22Rv1 (cell line): ENCODE measurements at regions not wholly inside any gene's neighbourhood (a gene's known extent, or its start where the extent isn't known, plus 50 kb on each side); places are given as distances from the start of the nearest gene placed in this dataset.
"Not testable (repeated sequence)": the region's sequence is repeated elsewhere in the genome, so short reads cannot be mapped to it uniquely, and the experiment has no call there.

Source experiments
- ZFX ChIP-seq: fragments of 450-650 bp; IDR thresholded peaks from 2 replicates; pipeline ENCODE4 v1.6.1; 2017; ENCODE audit warnings: antibody characterized with exemption, borderline replicate concordance
- TF ChIP-seq, protein P1 (sequence below): fragments of 450-650 bp; IDR thresholded peaks from 2 replicates; pipeline ENCODE4 v1.5.1; 2017; ENCODE audit warnings: mild to moderate bottlenecking

DNA sequence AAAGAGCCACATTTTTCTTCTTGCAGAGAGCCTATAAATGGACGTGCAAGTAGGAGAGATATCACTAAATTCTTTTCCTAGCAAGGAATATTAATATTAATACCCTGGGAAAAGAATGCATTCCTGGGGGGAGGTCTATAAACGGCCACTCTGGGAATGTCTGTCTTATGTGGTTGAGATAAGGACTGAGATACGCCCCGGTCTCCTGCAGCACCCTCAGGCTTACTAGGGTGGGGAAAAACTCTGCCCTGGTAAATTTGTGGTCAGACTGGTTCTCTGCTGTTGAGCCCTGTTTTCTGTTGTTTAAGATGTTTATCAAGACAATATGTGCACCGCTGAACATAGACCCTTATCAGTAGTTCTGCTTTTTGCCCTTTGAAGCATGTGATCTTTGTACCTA is 75.6 kb downstream of the ZNF467 start:
- TF ChIP-seq, protein P1, sequence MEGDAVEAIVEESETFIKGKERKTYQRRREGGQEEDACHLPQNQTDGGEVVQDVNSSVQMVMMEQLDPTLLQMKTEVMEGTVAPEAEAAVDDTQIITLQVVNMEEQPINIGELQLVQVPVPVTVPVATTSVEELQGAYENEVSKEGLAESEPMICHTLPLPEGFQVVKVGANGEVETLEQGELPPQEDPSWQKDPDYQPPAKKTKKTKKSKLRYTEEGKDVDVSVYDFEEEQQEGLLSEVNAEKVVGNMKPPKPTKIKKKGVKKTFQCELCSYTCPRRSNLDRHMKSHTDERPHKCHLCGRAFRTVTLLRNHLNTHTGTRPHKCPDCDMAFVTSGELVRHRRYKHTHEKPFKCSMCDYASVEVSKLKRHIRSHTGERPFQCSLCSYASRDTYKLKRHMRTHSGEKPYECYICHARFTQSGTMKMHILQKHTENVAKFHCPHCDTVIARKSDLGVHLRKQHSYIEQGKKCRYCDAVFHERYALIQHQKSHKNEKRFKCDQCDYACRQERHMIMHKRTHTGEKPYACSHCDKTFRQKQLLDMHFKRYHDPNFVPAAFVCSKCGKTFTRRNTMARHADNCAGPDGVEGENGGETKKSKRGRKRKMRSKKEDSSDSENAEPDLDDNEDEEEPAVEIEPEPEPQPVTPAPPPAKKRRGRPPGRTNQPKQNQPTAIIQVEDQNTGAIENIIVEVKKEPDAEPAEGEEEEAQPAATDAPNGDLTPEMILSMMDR: not testable (repeated sequence)
- TF ChIP-seq ZFX: not testable (repeated sequence)
